Prostate gland (tissue), 2 donors: ENCODE measurements at regions not wholly inside any gene's neighbourhood (a gene's known extent, or its start where the extent isn't known, plus 50 kb on each side); places are given as distances from the start of the nearest gene placed in this dataset.

Experiments
- CTCF ChIP-seq, 4 experiments: fragments of 200-600 bp in 2 of 4; fragments of 450-650 bp in 2 of 4; sonication (generic) in 2 of 4; IDR thresholded peaks; 1 replicate in 3 of 4; 2 replicates in 1 of 4; pipeline ENCODE4 v1.5.1; 2016 to 2019; ENCODE audit warnings: antibody characterized with exemption in 4 of 4, mild to moderate bottlenecking in 2 of 4, moderate library complexity in 2 of 4
- POLR2A ChIP-seq: fragments of 450-650 bp; IDR thresholded peaks from one replicate; pipeline ENCODE4 v1.6.1; 2016; ENCODE audit warnings: antibody characterized with exemption, mild to moderate bottlenecking
- POLR2AphosphoS5 ChIP-seq: sonication (generic); formaldehyde crosslinking; IDR thresholded peaks from one replicate; pipeline ENCODE4 v1.6.1; 2017; ENCODE audit warnings: antibody characterized with exemption

DNA sequence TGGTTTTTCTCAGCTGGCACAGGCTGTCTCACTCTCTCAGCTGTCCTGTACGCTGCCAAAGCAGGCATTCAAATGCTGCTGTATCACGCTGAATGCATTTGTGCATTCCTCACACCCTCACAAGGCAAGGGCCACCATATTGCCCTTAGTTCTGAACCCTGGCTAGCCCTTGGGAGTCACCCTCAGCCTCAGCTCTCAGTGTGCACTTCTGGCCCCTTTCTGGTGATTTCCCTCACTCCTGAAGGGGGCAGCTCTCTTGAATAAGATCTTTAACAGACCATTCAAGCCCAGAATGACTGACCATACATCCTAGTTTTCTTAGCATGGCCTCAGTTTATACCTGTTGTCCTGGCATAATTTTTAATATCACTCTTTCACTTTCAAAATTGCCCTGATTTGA, 84.3 kb downstream of the HTR1A start:
- TF ChIP-seq CTCF (IDR thresholded peaks at IDR 0.05): no peak
- no peak for TF ChIP-seq POLR2AphosphoS5
- TF ChIP-seq POLR2A: no peak
